ENCODE measurements at regions not wholly inside any gene's neighbourhood (a gene's known extent, or its start where the extent isn't known, plus 50 kb on each side); places are given as distances from the start of the nearest gene placed in this dataset.
A peak's percentile ranks its signal among the peaks of the same experiment; 100 is the strongest.

DNA sequence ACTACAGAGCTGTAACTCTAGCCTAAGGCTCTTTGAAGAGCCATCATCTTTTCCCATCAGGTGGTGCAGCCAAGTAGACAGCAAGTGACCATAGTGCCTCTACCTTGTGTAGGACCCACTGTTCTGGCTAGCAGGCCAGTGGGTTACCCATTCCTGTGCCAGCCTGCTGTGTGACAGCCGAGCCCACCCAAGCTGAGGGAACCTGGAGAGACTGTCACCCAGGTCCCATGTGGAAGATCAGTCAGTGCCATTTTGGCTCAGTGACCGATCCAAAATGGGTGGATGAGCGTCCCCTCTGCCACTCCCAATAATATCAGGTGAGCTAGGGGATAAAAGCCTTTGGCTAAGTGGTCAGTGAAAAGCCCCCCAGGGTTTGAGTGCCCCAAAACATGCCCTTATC, 417.9 kb downstream of the MATN1 start:
- Mint-ChIP-seq H3K27ac (ENCODE audit: unreplicated experiment) (no peak overlapping the region), H3K36me3 (ENCODE audit: low read depth) (no peaks in the 10 kb centered on the region), H3K27me3 (ENCODE audit: low read depth) (peaks cover 17% of the 10 kb centered on the region), H3K9me3 (ENCODE audit: low read depth) (no peaks in the 10 kb centered on the region), H3K4me3 (ENCODE audit: unreplicated experiment) (no peak overlapping the region), H3K4me1 (ENCODE audit: low read depth) (no peaks in the 10 kb centered on the region)
- DNase-seq (ENCODE audit: low spot score) = peak; percentile 37
- TF ChIP-seq, protein P1, sequence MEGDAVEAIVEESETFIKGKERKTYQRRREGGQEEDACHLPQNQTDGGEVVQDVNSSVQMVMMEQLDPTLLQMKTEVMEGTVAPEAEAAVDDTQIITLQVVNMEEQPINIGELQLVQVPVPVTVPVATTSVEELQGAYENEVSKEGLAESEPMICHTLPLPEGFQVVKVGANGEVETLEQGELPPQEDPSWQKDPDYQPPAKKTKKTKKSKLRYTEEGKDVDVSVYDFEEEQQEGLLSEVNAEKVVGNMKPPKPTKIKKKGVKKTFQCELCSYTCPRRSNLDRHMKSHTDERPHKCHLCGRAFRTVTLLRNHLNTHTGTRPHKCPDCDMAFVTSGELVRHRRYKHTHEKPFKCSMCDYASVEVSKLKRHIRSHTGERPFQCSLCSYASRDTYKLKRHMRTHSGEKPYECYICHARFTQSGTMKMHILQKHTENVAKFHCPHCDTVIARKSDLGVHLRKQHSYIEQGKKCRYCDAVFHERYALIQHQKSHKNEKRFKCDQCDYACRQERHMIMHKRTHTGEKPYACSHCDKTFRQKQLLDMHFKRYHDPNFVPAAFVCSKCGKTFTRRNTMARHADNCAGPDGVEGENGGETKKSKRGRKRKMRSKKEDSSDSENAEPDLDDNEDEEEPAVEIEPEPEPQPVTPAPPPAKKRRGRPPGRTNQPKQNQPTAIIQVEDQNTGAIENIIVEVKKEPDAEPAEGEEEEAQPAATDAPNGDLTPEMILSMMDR (IDR thresholded peaks at IDR 0.05) = no peak

DNA sequence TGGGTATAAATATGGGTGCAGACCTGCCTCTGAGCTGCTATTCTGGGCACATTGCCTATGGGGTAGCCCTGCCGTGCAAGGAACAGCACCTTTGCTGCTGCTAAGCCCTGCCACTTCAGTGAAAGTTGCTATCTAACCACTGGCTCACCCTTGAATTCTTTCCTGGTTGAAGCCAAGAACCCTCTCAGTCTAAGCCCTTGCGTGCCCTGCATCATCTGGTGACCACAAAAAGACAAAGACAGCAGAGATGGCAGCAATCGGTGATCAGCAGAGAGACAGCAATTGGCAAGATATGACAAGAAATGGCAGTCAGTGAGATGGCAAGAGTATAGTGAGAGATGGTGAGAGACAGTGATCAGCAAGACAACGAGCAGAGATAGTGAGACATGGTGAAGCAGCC, 418.3 kb downstream of the MATN1 start:
- Mint-ChIP-seq H3K9me3 (ENCODE audit: low read depth) (no peaks in the 10 kb centered on the region), H3K4me1 (ENCODE audit: low read depth) (no peaks in the 10 kb centered on the region), H3K27me3 (ENCODE audit: low read depth) (peaks cover 17% of the 10 kb centered on the region), H3K27ac (ENCODE audit: unreplicated experiment) (no peak overlapping the region), H3K4me3 (ENCODE audit: unreplicated experiment) (no peak overlapping the region), H3K36me3 (ENCODE audit: low read depth) (no peaks in the 10 kb centered on the region)
- TF ChIP-seq, protein P1 (IDR thresholded peaks at IDR 0.05) = no peak
- DNase-seq (ENCODE audit: low spot score) = peak; percentile 8

DNA sequence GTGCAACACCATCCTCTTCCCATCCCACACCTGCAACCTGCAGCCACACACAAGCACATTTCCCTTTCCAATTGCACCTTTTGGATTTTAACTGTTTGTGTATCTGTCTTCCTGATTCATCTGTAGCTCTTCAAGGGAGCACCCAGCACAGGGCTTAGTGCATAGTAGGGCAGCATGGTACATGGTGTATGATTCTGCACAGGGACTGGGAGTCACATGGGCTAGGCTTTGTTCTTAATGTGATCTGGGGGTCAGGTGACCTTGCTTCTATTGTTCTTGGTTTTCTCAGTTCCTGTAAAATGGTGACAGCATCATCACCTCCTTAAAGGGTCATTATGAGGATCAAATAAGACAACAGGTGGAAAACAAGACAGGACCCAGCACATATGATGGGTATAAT, 419.3 kb downstream of the MATN1 start:
- Mint-ChIP-seq H3K9me3 (ENCODE audit: low read depth) (no peaks in the 10 kb centered on the region), H3K4me3 (ENCODE audit: unreplicated experiment) (no peak overlapping the region), H3K4me1 (ENCODE audit: low read depth) (no peaks in the 10 kb centered on the region), H3K27me3 (ENCODE audit: low read depth) (peaks cover 17% of the 10 kb centered on the region), H3K27ac (ENCODE audit: unreplicated experiment) (no peak overlapping the region), H3K36me3 (ENCODE audit: low read depth) (no peaks in the 10 kb centered on the region)
- TF ChIP-seq, protein P1 (IDR thresholded peaks at IDR 0.05) = no peak
- peak; percentile 12 for DNase-seq (ENCODE audit: low spot score)

DNA sequence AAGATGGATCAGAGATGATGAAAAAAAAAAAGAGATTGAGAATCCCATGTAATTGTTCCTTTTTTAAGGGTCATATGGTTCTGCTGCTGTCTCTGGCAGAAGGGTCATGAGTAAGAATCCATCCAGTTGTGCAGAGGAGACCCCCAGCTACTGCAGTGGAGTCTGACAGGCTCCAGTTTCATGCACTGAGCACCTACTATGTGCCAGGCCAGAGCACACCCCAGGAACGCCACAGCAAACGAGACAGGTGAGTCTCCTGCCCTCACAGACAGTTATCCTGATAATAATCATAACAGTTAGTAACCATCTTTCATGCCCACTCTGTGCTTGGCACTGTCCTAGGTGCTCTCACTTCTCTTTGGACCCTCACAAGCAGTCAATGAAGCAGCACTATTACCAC, 420.0 kb downstream of the MATN1 start:
- Mint-ChIP-seq H3K27ac (ENCODE audit: unreplicated experiment) (no peak overlapping the region), H3K36me3 (ENCODE audit: low read depth) (no peaks in the 10 kb centered on the region), H3K27me3 (ENCODE audit: low read depth) (peaks cover 17% of the 10 kb centered on the region), H3K9me3 (ENCODE audit: low read depth) (no peaks in the 10 kb centered on the region), H3K4me3 (ENCODE audit: unreplicated experiment) (no peak overlapping the region), H3K4me1 (ENCODE audit: low read depth) (no peaks in the 10 kb centered on the region)
- DNase-seq (ENCODE audit: low spot score) = peak; percentile 2
- TF ChIP-seq, protein P1 (IDR thresholded peaks at IDR 0.05) = no peak

DNA sequence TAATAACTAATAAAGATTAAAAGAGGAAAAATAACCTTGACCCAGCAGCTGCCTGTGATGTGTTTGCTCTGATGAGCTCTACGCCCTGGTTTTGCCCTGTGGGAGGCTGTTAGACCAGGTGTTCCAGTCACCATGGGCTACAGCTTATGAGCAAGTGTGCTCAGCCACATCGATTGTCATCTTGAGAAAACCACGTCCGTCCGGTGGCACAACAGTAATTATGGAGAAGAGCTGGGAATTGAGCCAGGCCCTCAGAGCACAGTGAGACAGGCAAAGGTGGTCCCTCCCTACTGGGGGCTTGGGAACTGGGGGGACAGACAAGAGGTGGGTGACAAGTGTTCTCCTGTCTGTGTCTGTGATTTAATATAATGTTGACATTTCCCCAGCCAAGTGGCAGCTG, 420.5 kb downstream of the MATN1 start:
- Mint-ChIP-seq H3K27me3 (ENCODE audit: low read depth) (peaks cover 15% of the 10 kb centered on the region), H3K9me3 (ENCODE audit: low read depth) (peaks cover 1% of the 10 kb centered on the region), H3K27ac (ENCODE audit: unreplicated experiment) (no peak overlapping the region), H3K4me1 (ENCODE audit: low read depth) (no peaks in the 10 kb centered on the region), H3K4me3 (ENCODE audit: unreplicated experiment) (no peak overlapping the region), H3K36me3 (ENCODE audit: low read depth) (no peaks in the 10 kb centered on the region)
- peak; percentile 13 for DNase-seq (ENCODE audit: low spot score)
- TF ChIP-seq, protein P1 (IDR thresholded peaks at IDR 0.05) = no peak
